ENCODE measurements at regions not wholly inside any gene's neighbourhood (a gene's known extent, or its start where the extent isn't known, plus 50 kb on each side); places are given as distances from the start of the nearest gene placed in this dataset.

- no peak for DNase-seq
- Mint-ChIP-seq H3K4me3 (ENCODE audit: low read depth, unreplicated experiment) (no peak overlapping the region), H3K27me3 (ENCODE audit: unreplicated experiment) (peaks cover 48% of the 10 kb centered on the region), H3K4me1 (ENCODE audit: low read depth, unreplicated experiment) (peaks cover 10% of the 10 kb centered on the region), H3K27ac (ENCODE audit: unreplicated experiment) (no peak overlapping the region), H3K36me3 (ENCODE audit: insufficient read depth, unreplicated experiment) (no peaks in the 10 kb centered on the region), H3K9me3 (ENCODE audit: low read depth, unreplicated experiment) (no peaks in the 10 kb centered on the region)
- intact Hi-C loops (cut with micrococcal nuclease; ENCODE audit: unreplicated experiment): no loop called here
- BruUV-seq (replicated peaks): no TSS peak
- CTCF ChIA-PET: no interaction called here
- no peak for TF ChIP-seq CTCF (IDR thresholded peaks at IDR 0.05; ENCODE audit: unreplicated experiment)
Measured at GRCh38 chr5:61969755-61970154, 336.3 kb upstream of the KIF2A start.

- intact Hi-C loops (cut with micrococcal nuclease; ENCODE audit: unreplicated experiment): no loop called here
- Mint-ChIP-seq H3K4me1 (ENCODE audit: low read depth, unreplicated experiment) (peaks cover 10% of the 10 kb centered on the region), H3K27me3 (ENCODE audit: unreplicated experiment) (peaks cover 53% of the 10 kb centered on the region), H3K9me3 (ENCODE audit: low read depth, unreplicated experiment) (no peaks in the 10 kb centered on the region), H3K4me3 (ENCODE audit: low read depth, unreplicated experiment) (no peak overlapping the region), H3K36me3 (ENCODE audit: insufficient read depth, unreplicated experiment) (no peaks in the 10 kb centered on the region), H3K27ac (ENCODE audit: unreplicated experiment) (no peak overlapping the region)
- DNase-seq: no peak
- TF ChIP-seq CTCF (IDR thresholded peaks at IDR 0.05; ENCODE audit: unreplicated experiment): no peak
- no TSS peak for BruUV-seq (replicated peaks)
- CTCF ChIA-PET: no interaction called here
Measured at GRCh38 chr5:61970218-61970617, 335.8 kb upstream of the KIF2A start.

- intact Hi-C loops (cut with micrococcal nuclease; ENCODE audit: unreplicated experiment): no loop called here
- BruUV-seq (replicated peaks): no TSS peak
- Mint-ChIP-seq H3K4me3 (ENCODE audit: low read depth, unreplicated experiment) (no peak overlapping the region), H3K27me3 (ENCODE audit: unreplicated experiment) (peaks cover 51% of the 10 kb centered on the region), H3K4me1 (ENCODE audit: low read depth, unreplicated experiment) (no peaks in the 10 kb centered on the region), H3K27ac (ENCODE audit: unreplicated experiment) (no peak overlapping the region), H3K36me3 (ENCODE audit: insufficient read depth, unreplicated experiment) (no peaks in the 10 kb centered on the region), H3K9me3 (ENCODE audit: low read depth, unreplicated experiment) (no peaks in the 10 kb centered on the region)
- DNase-seq: no peak
- TF ChIP-seq CTCF (IDR thresholded peaks at IDR 0.05; ENCODE audit: unreplicated experiment): no peak
- CTCF ChIA-PET: no interaction called here
Measured at GRCh38 chr5:61974680-61975079, 331.3 kb upstream of the KIF2A start.

- no peak for TF ChIP-seq CTCF (IDR thresholded peaks at IDR 0.05; ENCODE audit: unreplicated experiment)
- no TSS peak for BruUV-seq (replicated peaks)
- Mint-ChIP-seq H3K36me3 (ENCODE audit: insufficient read depth, unreplicated experiment) (no peaks in the 10 kb centered on the region), H3K4me3 (ENCODE audit: low read depth, unreplicated experiment) (no peak overlapping the region), H3K9me3 (ENCODE audit: low read depth, unreplicated experiment) (no peaks in the 10 kb centered on the region), H3K27me3 (ENCODE audit: unreplicated experiment) (peaks cover 61% of the 10 kb centered on the region), H3K4me1 (ENCODE audit: low read depth, unreplicated experiment) (no peaks in the 10 kb centered on the region), H3K27ac (ENCODE audit: unreplicated experiment) (no peak overlapping the region)
- no peak for DNase-seq
- intact Hi-C loops (cut with micrococcal nuclease; ENCODE audit: unreplicated experiment): no loop called here
- CTCF ChIA-PET: no interaction called here
Measured at GRCh38 chr5:61981886-61982285, 324.1 kb upstream of the KIF2A start.

GRCh38 chr5:61991430-61991829 lies 314.6 kb upstream of the KIF2A start:
- DNase-seq: peak; percentile 25
- Mint-ChIP-seq H3K4me3 (ENCODE audit: low read depth, unreplicated experiment) (no peak overlapping the region), H3K27ac (ENCODE audit: unreplicated experiment) (no peak overlapping the region), H3K9me3 (ENCODE audit: low read depth, unreplicated experiment) (no peaks in the 10 kb centered on the region), H3K36me3 (ENCODE audit: insufficient read depth, unreplicated experiment) (no peaks in the 10 kb centered on the region), H3K4me1 (ENCODE audit: low read depth, unreplicated experiment) (peaks cover 14% of the 10 kb centered on the region), H3K27me3 (ENCODE audit: unreplicated experiment) (peaks cover 20% of the 10 kb centered on the region)
- no TSS peak for BruUV-seq (replicated peaks)
- TF ChIP-seq CTCF (IDR thresholded peaks at IDR 0.05; ENCODE audit: unreplicated experiment): no peak
- intact Hi-C loops (cut with micrococcal nuclease; ENCODE audit: unreplicated experiment): loop anchor here (10.0 kb wide), 1 partner anchor 153 kb away; no protein-coding TSS in a partner anchor
- CTCF ChIA-PET: no interaction called here
